K562 (cell line): ENCODE measurements at regions not wholly inside any gene's neighbourhood (a gene's known extent, or its start where the extent isn't known, plus 50 kb on each side); places are given as distances from the start of the nearest gene placed in this dataset.

Experiments
- ASH1L ChIP-seq: fragments of 450-650 bp; IDR thresholded peaks from 2 replicates; pipeline ENCODE4 v1.6.1; 2018; ENCODE audit warnings: borderline replicate concordance, mild to moderate bottlenecking, low read depth; ENCODE audit not compliant: partially characterized antibody
- CBFB ChIP-seq: sonication (generic); formaldehyde crosslinking; IDR thresholded peaks from 2 replicates; pipeline ENCODE4 v1.4.0; 2020; ENCODE audit warnings: mild to moderate bottlenecking, missing genetic modification reagents
- GTF2A2 ChIP-seq: IDR thresholded peaks from 2 replicates; pipeline ENCODE4 v1.6.1; 2016; ENCODE audit warnings: mild to moderate bottlenecking, missing genetic modification characterization, missing compliant biosample characterization
- KDM1A ChIP-seq, 2 experiments: fragments of 450-650 bp; IDR thresholded peaks; 2 replicates each; pipeline ENCODE4 v1.6.1; 2016; ENCODE audit warnings: mild to moderate bottlenecking in 2 of 2
- KDM5B ChIP-seq: fragments of 200-600 bp; sonication (generic); IDR thresholded peaks from 2 replicates; pipeline ENCODE4 v1.6.1; 2012; ENCODE audit warnings: low read depth, mild to moderate bottlenecking, moderate library complexity, low read length, control low read depth, inconsistent platforms; ENCODE audit not compliant: insufficient replicate concordance
- ZBTB1 ChIP-seq: sonication (generic); formaldehyde crosslinking; IDR thresholded peaks from 2 replicates; pipeline ENCODE4 v1.8.1; 2023; ENCODE audit warnings: missing genetic modification reagents, low read depth, mild to moderate bottlenecking, borderline replicate concordance
- ZNF785 ChIP-seq: fragments of 250-450 bp; sonication (Bioruptor Pico); IDR thresholded peaks from 2 replicates; pipeline ENCODE4 v1.4.0; 2020; ENCODE audit warnings: mild to moderate bottlenecking
- TF ChIP-seq, protein P1 (sequence below), 2 experiments: fragments of 450-650 bp in 1 of 2; IDR thresholded peaks; 2 replicates each; pipeline ENCODE4 v1.6.1; 2011 to 2017; ENCODE audit warnings: low read depth in 2 of 2, antibody characterized with exemption in 1 of 2, borderline replicate concordance in 1 of 2, low read length in 1 of 2, mild to moderate bottlenecking in 1 of 2, mixed read lengths in 1 of 2; ENCODE audit not compliant: control insufficient read depth in 1 of 2
- TF ChIP-seq, protein P2 (sequence below): fragments of 200-600 bp; sonication (generic); IDR thresholded peaks from one replicate; pipeline ENCODE4 v1.6.1; 2012; ENCODE audit warnings: mild to moderate bottlenecking, low read depth, low read length, inconsistent platforms
- TF ChIP-seq, protein P3 (sequence below): fragments of 450-650 bp; conservative IDR thresholded peaks from 2 replicates; pipeline ENCODE4 v1.6.1; 2016; ENCODE audit warnings: missing genetic modification characterization, low read depth, mild to moderate bottlenecking, control low read depth, missing compliant biosample characterization
- TF ChIP-seq, protein P4 (sequence below): sonication (generic); formaldehyde crosslinking; IDR thresholded peaks from 2 replicates; pipeline ENCODE4 v1.8.0; 2022; ENCODE audit warnings: mild to moderate bottlenecking, missing genetic modification reagents

DNA sequence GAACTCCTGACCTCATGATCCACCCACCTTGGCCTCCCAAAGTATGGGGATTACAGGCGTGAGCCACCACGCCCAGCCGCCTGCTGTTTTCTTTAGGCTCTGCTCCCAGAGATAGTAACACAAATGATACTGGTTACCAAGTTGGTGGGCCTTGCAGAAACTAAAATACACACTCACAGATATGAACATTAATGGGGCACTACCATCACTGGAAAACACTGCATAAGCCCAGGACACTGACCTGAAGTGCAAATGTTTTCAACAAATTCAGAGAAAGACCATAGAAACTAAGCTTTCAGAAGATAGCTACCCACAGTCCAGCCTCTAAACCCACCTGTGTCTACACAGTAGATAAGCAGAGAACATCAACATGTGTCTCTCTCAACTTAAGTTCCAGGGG is 180.5 kb downstream of the FCRL5 start (continued):
- TF ChIP-seq, protein P1, sequence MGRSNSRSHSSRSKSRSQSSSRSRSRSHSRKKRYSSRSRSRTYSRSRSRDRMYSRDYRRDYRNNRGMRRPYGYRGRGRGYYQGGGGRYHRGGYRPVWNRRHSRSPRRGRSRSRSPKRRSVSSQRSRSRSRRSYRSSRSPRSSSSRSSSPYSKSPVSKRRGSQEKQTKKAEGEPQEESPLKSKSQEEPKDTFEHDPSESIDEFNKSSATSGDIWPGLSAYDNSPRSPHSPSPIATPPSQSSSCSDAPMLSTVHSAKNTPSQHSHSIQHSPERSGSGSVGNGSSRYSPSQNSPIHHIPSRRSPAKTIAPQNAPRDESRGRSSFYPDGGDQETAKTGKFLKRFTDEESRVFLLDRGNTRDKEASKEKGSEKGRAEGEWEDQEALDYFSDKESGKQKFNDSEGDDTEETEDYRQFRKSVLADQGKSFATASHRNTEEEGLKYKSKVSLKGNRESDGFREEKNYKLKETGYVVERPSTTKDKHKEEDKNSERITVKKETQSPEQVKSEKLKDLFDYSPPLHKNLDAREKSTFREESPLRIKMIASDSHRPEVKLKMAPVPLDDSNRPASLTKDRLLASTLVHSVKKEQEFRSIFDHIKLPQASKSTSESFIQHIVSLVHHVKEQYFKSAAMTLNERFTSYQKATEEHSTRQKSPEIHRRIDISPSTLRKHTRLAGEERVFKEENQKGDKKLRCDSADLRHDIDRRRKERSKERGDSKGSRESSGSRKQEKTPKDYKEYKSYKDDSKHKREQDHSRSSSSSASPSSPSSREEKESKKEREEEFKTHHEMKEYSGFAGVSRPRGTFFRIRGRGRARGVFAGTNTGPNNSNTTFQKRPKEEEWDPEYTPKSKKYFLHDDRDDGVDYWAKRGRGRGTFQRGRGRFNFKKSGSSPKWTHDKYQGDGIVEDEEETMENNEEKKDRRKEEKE (IDR thresholded peaks at IDR 0.05; ENCODE audit: borderline replicate concordance in 1 of 2, control insufficient read depth in 1 of 2, low read depth in 2 of 2, low read length in 1 of 2): no peak
- TF ChIP-seq ZBTB1 (no peak), ZNF785 (CRISPR knock-in tag) (no peak), ASH1L (no peak), KDM5B (no peak), KDM1A (IDR thresholded peaks at IDR 0.05) (0 out of 4 replicates have a peak, but pooled peaks of 1 of the 2 experiments have one; percentile 28), CBFB (CRISPR knock-in tag) (no peak), GTF2A2 (tag) (no peak)
- TF ChIP-seq, protein P2, sequence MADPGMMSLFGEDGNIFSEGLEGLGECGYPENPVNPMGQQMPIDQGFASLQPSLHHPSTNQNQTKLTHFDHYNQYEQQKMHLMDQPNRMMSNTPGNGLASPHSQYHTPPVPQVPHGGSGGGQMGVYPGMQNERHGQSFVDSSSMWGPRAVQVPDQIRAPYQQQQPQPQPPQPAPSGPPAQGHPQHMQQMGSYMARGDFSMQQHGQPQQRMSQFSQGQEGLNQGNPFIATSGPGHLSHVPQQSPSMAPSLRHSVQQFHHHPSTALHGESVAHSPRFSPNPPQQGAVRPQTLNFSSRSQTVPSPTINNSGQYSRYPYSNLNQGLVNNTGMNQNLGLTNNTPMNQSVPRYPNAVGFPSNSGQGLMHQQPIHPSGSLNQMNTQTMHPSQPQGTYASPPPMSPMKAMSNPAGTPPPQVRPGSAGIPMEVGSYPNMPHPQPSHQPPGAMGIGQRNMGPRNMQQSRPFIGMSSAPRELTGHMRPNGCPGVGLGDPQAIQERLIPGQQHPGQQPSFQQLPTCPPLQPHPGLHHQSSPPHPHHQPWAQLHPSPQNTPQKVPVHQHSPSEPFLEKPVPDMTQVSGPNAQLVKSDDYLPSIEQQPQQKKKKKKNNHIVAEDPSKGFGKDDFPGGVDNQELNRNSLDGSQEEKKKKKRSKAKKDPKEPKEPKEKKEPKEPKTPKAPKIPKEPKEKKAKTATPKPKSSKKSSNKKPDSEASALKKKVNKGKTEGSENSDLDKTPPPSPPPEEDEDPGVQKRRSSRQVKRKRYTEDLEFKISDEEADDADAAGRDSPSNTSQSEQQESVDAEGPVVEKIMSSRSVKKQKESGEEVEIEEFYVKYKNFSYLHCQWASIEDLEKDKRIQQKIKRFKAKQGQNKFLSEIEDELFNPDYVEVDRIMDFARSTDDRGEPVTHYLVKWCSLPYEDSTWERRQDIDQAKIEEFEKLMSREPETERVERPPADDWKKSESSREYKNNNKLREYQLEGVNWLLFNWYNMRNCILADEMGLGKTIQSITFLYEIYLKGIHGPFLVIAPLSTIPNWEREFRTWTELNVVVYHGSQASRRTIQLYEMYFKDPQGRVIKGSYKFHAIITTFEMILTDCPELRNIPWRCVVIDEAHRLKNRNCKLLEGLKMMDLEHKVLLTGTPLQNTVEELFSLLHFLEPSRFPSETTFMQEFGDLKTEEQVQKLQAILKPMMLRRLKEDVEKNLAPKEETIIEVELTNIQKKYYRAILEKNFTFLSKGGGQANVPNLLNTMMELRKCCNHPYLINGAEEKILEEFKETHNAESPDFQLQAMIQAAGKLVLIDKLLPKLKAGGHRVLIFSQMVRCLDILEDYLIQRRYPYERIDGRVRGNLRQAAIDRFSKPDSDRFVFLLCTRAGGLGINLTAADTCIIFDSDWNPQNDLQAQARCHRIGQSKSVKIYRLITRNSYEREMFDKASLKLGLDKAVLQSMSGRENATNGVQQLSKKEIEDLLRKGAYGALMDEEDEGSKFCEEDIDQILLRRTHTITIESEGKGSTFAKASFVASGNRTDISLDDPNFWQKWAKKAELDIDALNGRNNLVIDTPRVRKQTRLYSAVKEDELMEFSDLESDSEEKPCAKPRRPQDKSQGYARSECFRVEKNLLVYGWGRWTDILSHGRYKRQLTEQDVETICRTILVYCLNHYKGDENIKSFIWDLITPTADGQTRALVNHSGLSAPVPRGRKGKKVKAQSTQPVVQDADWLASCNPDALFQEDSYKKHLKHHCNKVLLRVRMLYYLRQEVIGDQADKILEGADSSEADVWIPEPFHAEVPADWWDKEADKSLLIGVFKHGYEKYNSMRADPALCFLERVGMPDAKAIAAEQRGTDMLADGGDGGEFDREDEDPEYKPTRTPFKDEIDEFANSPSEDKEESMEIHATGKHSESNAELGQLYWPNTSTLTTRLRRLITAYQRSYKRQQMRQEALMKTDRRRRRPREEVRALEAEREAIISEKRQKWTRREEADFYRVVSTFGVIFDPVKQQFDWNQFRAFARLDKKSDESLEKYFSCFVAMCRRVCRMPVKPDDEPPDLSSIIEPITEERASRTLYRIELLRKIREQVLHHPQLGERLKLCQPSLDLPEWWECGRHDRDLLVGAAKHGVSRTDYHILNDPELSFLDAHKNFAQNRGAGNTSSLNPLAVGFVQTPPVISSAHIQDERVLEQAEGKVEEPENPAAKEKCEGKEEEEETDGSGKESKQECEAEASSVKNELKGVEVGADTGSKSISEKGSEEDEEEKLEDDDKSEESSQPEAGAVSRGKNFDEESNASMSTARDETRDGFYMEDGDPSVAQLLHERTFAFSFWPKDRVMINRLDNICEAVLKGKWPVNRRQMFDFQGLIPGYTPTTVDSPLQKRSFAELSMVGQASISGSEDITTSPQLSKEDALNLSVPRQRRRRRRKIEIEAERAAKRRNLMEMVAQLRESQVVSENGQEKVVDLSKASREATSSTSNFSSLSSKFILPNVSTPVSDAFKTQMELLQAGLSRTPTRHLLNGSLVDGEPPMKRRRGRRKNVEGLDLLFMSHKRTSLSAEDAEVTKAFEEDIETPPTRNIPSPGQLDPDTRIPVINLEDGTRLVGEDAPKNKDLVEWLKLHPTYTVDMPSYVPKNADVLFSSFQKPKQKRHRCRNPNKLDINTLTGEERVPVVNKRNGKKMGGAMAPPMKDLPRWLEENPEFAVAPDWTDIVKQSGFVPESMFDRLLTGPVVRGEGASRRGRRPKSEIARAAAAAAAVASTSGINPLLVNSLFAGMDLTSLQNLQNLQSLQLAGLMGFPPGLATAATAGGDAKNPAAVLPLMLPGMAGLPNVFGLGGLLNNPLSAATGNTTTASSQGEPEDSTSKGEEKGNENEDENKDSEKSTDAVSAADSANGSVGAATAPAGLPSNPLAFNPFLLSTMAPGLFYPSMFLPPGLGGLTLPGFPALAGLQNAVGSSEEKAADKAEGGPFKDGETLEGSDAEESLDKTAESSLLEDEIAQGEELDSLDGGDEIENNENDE: no peak
- TF ChIP-seq, protein P3, sequence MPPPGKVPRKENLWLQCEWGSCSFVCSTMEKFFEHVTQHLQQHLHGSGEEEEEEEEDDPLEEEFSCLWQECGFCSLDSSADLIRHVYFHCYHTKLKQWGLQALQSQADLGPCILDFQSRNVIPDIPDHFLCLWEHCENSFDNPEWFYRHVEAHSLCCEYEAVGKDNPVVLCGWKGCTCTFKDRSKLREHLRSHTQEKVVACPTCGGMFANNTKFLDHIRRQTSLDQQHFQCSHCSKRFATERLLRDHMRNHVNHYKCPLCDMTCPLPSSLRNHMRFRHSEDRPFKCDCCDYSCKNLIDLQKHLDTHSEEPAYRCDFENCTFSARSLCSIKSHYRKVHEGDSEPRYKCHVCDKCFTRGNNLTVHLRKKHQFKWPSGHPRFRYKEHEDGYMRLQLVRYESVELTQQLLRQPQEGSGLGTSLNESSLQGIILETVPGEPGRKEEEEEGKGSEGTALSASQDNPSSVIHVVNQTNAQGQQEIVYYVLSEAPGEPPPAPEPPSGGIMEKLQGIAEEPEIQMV (tag): no peak
- TF ChIP-seq, protein P4, sequence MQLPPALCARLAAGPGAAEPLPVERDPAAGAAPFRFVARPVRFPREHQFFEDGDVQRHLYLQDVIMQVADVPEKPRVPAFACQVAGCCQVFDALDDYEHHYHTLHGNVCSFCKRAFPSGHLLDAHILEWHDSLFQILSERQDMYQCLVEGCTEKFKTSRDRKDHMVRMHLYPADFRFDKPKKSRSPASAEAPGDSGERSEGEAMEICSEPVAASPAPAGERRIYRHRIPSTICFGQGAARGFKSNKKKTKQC (CRISPR knock-in tag): no peak
